ENCODE measurements at regions not wholly inside any gene's neighbourhood (a gene's known extent, or its start where the extent isn't known, plus 50 kb on each side); places are given as distances from the start of the nearest gene placed in this dataset.

GRCh38 chr7:84274029-84274638 is 79.5 kb upstream of the SEMA3A start:
- peak; percentile 79; the same call in 1 of the 2 replicates for TF ChIP-seq RARB (CRISPR knock-in tag; IDR thresholded peaks at IDR 0.05)
- TF ChIP-seq SNAI2 (CRISPR knock-in tag; IDR thresholded peaks at IDR 0.05), result no peak
- TF ChIP-seq OSR1 (CRISPR knock-in tag; IDR thresholded peaks at IDR 0.05), result no peak
- TF ChIP-seq TCF4 (CRISPR knock-in tag; IDR thresholded peaks at IDR 0.05; ENCODE audit: borderline replicate concordance), result no peak
